Nephron (organoid): ENCODE measurements at regions not wholly inside any gene's neighbourhood (a gene's known extent, or its start where the extent isn't known, plus 50 kb on each side); places are given as distances from the start of the nearest gene placed in this dataset.

Source experiments
- H3K27ac Mint-ChIP-seq, 3 experiments: 2 replicates each; pipeline ENCODE4 v1.8.0; 2020; ENCODE audit warnings: mixed read lengths in 3 of 3, mild to moderate bottlenecking in 2 of 3, moderate library complexity in 1 of 3
- H3K27me3 Mint-ChIP-seq: 2 replicates; pipeline ENCODE4 v1.8.0; 2021; ENCODE audit warnings: low read depth, mild to moderate bottlenecking, moderate library complexity, mixed read lengths
- H3K36me3 Mint-ChIP-seq: 2 replicates; pipeline ENCODE4 v1.8.0; 2020; ENCODE audit warnings: low read depth, mixed read lengths
- H3K4me1 Mint-ChIP-seq: 2 replicates; pipeline ENCODE4 v1.8.0; 2020; ENCODE audit warnings: mixed read lengths
- H3K4me3 Mint-ChIP-seq, 3 experiments: 2 replicates each; pipeline ENCODE4 v1.8.0; 2020; ENCODE audit warnings: mild to moderate bottlenecking in 3 of 3, mixed read lengths in 3 of 3, moderate library complexity in 2 of 3
- H3K9me3 Mint-ChIP-seq: 2 replicates; pipeline ENCODE4 v1.8.0; 2020; ENCODE audit warnings: mixed read lengths
- TF ChIP-seq, protein P1 (sequence below), 3 experiments: fragments of 200-600 bp; sonication (generic); IDR thresholded peaks; one replicate each; pipeline ENCODE4 v1.5.0; 2021; ENCODE audit warnings: antibody characterized with exemption in 3 of 3; ENCODE audit not compliant: unreplicated experiment in 3 of 3

DNA sequence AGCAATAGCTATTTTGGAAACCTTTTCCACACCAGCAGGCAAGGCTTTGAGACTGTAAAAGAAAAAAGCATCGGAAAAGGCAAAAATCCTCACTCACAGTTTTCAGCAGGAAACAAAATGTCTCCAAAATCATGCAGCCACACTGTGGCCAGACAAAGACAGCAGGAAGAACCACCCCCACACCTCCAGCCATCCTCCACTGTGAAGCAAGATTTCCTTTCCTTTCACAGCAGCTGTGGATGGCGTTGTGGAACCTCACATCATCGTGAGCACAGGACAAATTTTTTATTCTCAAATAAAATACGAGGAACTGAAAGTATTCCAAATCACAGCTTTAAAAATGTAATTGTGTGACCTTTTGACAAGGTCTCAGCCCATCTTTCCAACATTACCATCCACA is 351.7 kb upstream of the NOCT start:
- H3K4me3 Mint-ChIP-seq: no peak overlapping the region
- H3K4me1 Mint-ChIP-seq: peaks cover 19% of the 10 kb centered on the region
- H3K36me3 Mint-ChIP-seq: no peaks in the 10 kb centered on the region
- no peaks in the 10 kb centered on the region for H3K27me3 Mint-ChIP-seq
- no peak overlapping the region for H3K27ac Mint-ChIP-seq
- TF ChIP-seq, protein P1, sequence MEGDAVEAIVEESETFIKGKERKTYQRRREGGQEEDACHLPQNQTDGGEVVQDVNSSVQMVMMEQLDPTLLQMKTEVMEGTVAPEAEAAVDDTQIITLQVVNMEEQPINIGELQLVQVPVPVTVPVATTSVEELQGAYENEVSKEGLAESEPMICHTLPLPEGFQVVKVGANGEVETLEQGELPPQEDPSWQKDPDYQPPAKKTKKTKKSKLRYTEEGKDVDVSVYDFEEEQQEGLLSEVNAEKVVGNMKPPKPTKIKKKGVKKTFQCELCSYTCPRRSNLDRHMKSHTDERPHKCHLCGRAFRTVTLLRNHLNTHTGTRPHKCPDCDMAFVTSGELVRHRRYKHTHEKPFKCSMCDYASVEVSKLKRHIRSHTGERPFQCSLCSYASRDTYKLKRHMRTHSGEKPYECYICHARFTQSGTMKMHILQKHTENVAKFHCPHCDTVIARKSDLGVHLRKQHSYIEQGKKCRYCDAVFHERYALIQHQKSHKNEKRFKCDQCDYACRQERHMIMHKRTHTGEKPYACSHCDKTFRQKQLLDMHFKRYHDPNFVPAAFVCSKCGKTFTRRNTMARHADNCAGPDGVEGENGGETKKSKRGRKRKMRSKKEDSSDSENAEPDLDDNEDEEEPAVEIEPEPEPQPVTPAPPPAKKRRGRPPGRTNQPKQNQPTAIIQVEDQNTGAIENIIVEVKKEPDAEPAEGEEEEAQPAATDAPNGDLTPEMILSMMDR (IDR thresholded peaks at IDR 0.05; ENCODE audit: unreplicated experiment in 3 of 3): no peak
- H3K9me3 Mint-ChIP-seq: peaks cover 3% of the 10 kb centered on the region

DNA sequence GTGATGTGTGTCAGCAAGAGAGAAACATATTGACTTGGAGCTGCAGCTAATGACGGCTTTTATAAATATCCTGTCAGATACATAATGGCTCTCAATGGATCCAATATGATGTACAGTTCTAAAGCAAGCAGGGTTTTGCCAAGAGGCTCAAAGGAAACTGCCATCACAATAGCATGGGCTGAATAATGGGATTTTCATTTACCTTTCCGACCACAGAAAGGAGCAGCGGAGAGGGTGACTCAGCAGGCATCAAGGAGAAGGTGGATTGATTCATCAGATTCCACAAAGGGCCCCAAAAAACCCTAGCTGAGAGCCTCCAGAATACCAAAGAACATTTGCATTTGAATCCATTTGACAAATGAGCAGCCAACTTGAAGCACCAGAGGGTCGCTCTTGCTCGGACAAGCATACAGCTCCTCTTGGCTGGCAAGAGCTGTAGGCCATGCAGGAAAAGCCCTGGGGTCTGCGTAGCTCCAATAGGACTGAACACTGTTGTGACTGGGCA is 355.7 kb upstream of the NOCT start:
- TF ChIP-seq, protein P1 (IDR thresholded peaks at IDR 0.05; ENCODE audit: unreplicated experiment in 3 of 3): no peak
- Mint-ChIP-seq H3K36me3 (no peaks in the 10 kb centered on the region), H3K27ac (no peak overlapping the region), H3K4me3 (no peak overlapping the region), H3K9me3 (no peaks in the 10 kb centered on the region), H3K27me3 (no peaks in the 10 kb centered on the region), H3K4me1 (peaks cover 13% of the 10 kb centered on the region)

DNA sequence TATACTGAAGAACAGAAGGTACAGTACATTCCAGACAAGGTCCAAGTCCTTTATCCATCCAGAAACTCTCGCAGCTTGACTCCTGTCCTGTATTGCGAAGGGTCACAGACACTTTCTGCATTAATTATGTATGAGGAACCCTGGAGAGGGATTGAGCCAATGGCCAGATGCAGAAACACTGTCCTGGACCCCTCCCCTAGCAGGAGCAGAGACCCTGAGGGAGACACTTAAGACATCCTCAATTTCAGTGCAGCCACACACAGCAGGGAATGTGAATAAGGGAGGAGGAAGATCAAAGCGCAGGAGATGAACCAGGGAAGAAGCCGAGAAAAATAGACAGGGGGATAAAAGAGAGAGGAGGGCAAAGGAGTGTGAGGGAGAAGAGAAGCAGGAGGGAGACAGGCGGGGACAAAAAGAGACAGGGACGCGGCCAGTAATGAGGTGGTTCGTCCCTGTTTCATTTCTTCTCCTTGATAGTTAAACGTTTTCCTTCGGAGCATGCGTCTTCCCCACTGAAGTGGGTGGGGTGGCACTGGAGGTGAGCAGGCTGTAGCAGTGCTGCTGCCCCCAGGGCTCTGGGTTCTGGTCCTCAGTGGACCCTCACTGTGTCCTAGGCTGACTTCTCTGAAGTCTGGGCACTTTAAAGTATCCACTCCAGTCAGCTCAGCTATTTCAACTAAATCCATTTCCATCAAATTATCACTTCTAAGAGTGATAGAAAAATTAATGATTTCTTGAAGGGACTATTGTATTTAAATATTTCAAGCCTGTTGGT is 356.4 kb upstream of the NOCT start:
- Mint-ChIP-seq H3K36me3 (no peaks in the 10 kb centered on the region), H3K9me3 (no peaks in the 10 kb centered on the region), H3K27me3 (no peaks in the 10 kb centered on the region), H3K4me1 (peaks cover 13% of the 10 kb centered on the region), H3K4me3 (no peak overlapping the region), H3K27ac (peak overlapping the region in 2 of 3 experiments; percentile 6 to 62)
- TF ChIP-seq, protein P1 (IDR thresholded peaks at IDR 0.05; ENCODE audit: unreplicated experiment in 3 of 3): no peak

DNA sequence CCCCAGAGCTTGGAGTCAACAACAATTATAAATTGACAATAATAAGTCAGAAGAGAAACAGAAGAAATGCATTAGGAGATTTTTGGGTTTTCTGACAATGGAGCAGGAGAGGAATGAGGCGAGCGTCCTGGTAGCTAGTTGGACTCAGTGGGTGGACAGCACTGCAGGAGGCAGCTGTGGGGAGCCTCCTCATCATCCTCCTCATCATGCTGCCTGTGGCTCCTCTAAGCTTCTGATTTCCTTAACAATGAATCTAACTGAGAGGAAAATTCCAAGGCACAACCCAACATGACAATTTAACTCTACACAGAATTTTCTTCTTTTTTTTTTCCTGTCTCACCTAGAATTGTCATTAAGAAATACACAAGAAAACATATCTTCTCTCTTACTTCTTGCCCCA is 357.1 kb upstream of the NOCT start:
- Mint-ChIP-seq H3K27ac (peak overlapping the region in 2 of 3 experiments; percentile 6 to 62), H3K9me3 (no peaks in the 10 kb centered on the region), H3K36me3 (no peaks in the 10 kb centered on the region), H3K4me3 (no peak overlapping the region), H3K27me3 (no peaks in the 10 kb centered on the region), H3K4me1 (peaks cover 13% of the 10 kb centered on the region)
- TF ChIP-seq, protein P1 (IDR thresholded peaks at IDR 0.05; ENCODE audit: unreplicated experiment in 3 of 3): no peak

DNA sequence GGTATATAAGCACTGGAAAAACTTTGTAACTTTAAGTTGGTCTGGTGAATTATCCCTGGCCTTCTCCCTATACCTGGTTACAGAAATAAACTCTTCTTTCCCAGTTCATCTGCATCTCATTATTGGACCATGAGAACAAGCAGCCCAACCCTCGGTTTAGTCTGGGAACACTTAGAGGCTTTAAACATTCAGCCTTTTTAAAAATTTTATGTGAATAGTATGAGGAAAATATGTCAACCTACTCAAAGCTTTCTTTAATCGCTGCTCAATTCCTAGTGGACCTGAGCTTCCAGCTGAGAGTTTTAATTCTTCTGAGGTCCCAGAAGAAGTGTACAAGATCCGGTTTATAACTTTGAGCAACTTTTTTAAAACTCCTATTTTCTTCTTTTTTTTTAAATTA is 358.6 kb upstream of the NOCT start:
- H3K27me3 Mint-ChIP-seq: no peaks in the 10 kb centered on the region
- H3K4me3 Mint-ChIP-seq: no peak overlapping the region
- H3K27ac Mint-ChIP-seq: peak overlapping the region; percentile 92 to 96 (median 96)
- TF ChIP-seq, protein P1 (IDR thresholded peaks at IDR 0.05; ENCODE audit: unreplicated experiment in 3 of 3): no peak
- H3K4me1 Mint-ChIP-seq: peaks cover 13% of the 10 kb centered on the region
- H3K36me3 Mint-ChIP-seq: no peaks in the 10 kb centered on the region
- no peaks in the 10 kb centered on the region for H3K9me3 Mint-ChIP-seq

DNA sequence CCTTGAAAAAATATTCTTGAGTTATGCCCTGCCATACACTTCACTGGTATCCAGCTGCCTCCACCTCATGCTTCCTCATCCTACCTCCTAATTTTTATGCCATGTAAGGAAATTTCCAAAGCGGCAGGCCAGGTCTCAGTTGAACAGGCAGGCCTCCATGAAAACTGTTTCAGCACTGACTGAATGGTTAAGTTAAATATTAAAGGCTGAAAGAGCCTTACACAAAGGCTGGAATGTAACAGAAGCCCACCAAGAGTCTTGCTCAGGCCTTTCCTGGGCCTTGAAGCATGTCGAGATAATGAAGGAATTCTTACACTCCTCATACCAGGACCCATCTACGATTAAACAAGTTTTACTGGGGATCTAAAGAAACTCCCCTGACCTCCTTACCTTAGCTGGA is 359.6 kb upstream of the NOCT start:
- no peaks in the 10 kb centered on the region for H3K36me3 Mint-ChIP-seq
- H3K27me3 Mint-ChIP-seq: no peaks in the 10 kb centered on the region
- H3K4me3 Mint-ChIP-seq: no peak overlapping the region

More for the DNA sequence above, 359.6 kb upstream of the NOCT start:
- Mint-ChIP-seq H3K27ac (peak overlapping the region; percentile 92 to 96 (median 96)), H3K9me3 (no peaks in the 10 kb centered on the region), H3K4me1 (peaks cover 13% of the 10 kb centered on the region)
- TF ChIP-seq, protein P1 (IDR thresholded peaks at IDR 0.05; ENCODE audit: unreplicated experiment in 3 of 3): no peak
